ENCODE measurements at regions not wholly inside any gene's neighbourhood (a gene's known extent, or its start where the extent isn't known, plus 50 kb on each side); places are given as distances from the start of the nearest gene placed in this dataset.
"Not testable (repeated sequence)": the region's sequence is repeated elsewhere in the genome, so short reads cannot be mapped to it uniquely, and the experiment has no call there.

GRCh38 chr7:29635067-29636008 lies 71.7 kb downstream of the PRR15 start:
- not testable (repeated sequence) for H3K36me3 ChIP-seq (ENCODE audit: control insufficient read depth in 1 of 2, insufficient read depth in 2 of 2, low read length in 1 of 2); DNase-seq; ATAC-seq (ENCODE audit: low FRiP score); H3K4me1 ChIP-seq (ENCODE audit: control insufficient read depth in 1 of 2, insufficient read depth in 2 of 2, low read length in 2 of 2); H3K27ac ChIP-seq (ENCODE audit: low read depth in 1 of 2, low read length in 2 of 2); H3K27me3 ChIP-seq (ENCODE audit: control insufficient read depth in 1 of 2, insufficient read depth in 2 of 2, low read length in 1 of 2); H3K9me3 ChIP-seq (ENCODE audit: control insufficient read depth, low read length); H3K4me3 ChIP-seq (ENCODE audit: low read length in 2 of 2)
- intact Hi-C loops (cut with DNase I): loop anchor here (5.0 to 10.0 kb wide), 2 partner anchors 109 to 287 kb away; no protein-coding TSS in a partner anchor
- 6 to 11% methylated on average over 5 of the region's 5 CpGs for WGBS, 2 donors

- DNase-seq: no peak
- no peaks in the 10 kb centered on the region for H3K27me3 ChIP-seq (ENCODE audit: control insufficient read depth in 1 of 2, insufficient read depth in 2 of 2, low read length in 1 of 2)
- intact Hi-C loops (cut with DNase I): loop anchor here (5.0 to 10.0 kb wide), 2 partner anchors 109 to 286 kb away; no protein-coding TSS in a partner anchor
- no peaks in the 10 kb centered on the region for H3K9me3 ChIP-seq (ENCODE audit: control insufficient read depth, low read length)
- H3K4me1 ChIP-seq (ENCODE audit: control insufficient read depth in 1 of 2, insufficient read depth in 2 of 2, low read length in 2 of 2): no peaks in the 10 kb centered on the region
- 84 to 88% methylated on average over 1 of the region's 1 CpG for WGBS, 2 donors
- no peak overlapping the region for H3K4me3 ChIP-seq (ENCODE audit: low read length in 2 of 2)
- H3K27ac ChIP-seq (ENCODE audit: low read depth in 1 of 2, low read length in 2 of 2): no peak overlapping the region
- no peaks in the 10 kb centered on the region for H3K36me3 ChIP-seq (ENCODE audit: control insufficient read depth in 1 of 2, insufficient read depth in 2 of 2, low read length in 1 of 2)
- no peak for ATAC-seq (ENCODE audit: low FRiP score)
Measured at GRCh38 chr7:29636009-29636351, 72.3 kb downstream of the PRR15 start.

DNA sequence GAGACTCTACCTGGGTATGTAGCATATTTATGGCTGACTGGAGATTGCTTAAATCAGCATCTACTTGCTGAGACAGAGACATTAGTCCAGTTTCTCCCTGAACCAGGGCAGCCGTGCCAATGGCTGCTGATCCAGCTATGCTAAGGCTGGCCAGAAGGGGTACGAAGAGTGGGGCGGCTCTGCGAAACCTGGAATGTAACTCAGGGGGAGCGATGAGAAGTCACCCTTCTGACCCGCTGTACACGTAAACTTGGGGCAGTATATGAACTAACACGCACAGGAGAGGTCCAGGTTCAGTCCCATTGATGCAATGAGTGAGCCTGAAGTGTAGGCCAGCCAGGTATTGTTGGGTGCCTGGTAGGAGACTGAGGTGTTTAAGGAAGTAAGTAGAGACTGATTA lies 73.7 kb downstream of the PRR15 start:
- Histone ChIP-seq H3K36me3 (ENCODE audit: control insufficient read depth in 1 of 2, insufficient read depth in 2 of 2, low read length in 1 of 2) (no peaks in the 10 kb centered on the region), H3K27me3 (ENCODE audit: control insufficient read depth in 1 of 2, insufficient read depth in 2 of 2, low read length in 1 of 2) (no peaks in the 10 kb centered on the region), H3K4me3 (ENCODE audit: low read length in 2 of 2) (no peak overlapping the region), H3K27ac (ENCODE audit: low read depth in 1 of 2, low read length in 2 of 2) (no peak overlapping the region), H3K4me1 (ENCODE audit: control insufficient read depth in 1 of 2, insufficient read depth in 2 of 2, low read length in 2 of 2) (no peaks in the 10 kb centered on the region), H3K9me3 (ENCODE audit: control insufficient read depth, low read length) (no peaks in the 10 kb centered on the region)
- DNase-seq (no peak), ATAC-seq (ENCODE audit: low FRiP score) (no peak)
- intact Hi-C loops (cut with DNase I): loop anchor here (5.0 to 10.0 kb wide), 2 partner anchors 107 to 285 kb away; no protein-coding TSS in a partner anchor
- WGBS, 2 donors: 97 to 98% methylated on average over 8 of the region's 8 CpGs

GRCh38 chr7:29638841-29639240 lies 75.2 kb downstream of the PRR15 start:
- not testable (repeated sequence) for ATAC-seq (ENCODE audit: low FRiP score); H3K36me3 ChIP-seq (ENCODE audit: control insufficient read depth in 1 of 2, insufficient read depth in 2 of 2, low read length in 1 of 2); DNase-seq; H3K4me1 ChIP-seq (ENCODE audit: control insufficient read depth in 1 of 2, insufficient read depth in 2 of 2, low read length in 2 of 2); H3K9me3 ChIP-seq (ENCODE audit: control insufficient read depth, low read length); H3K27me3 ChIP-seq (ENCODE audit: control insufficient read depth in 1 of 2, insufficient read depth in 2 of 2, low read length in 1 of 2); H3K4me3 ChIP-seq (ENCODE audit: low read length in 2 of 2); H3K27ac ChIP-seq (ENCODE audit: low read depth in 1 of 2, low read length in 2 of 2)
- intact Hi-C loops (cut with DNase I): loop anchor here (5.0 to 10.0 kb wide), 2 partner anchors 106 to 283 kb away; no protein-coding TSS in a partner anchor
- WGBS, 2 donors: 95 to 97% methylated on average over 3 of the region's 3 CpGs

DNA sequence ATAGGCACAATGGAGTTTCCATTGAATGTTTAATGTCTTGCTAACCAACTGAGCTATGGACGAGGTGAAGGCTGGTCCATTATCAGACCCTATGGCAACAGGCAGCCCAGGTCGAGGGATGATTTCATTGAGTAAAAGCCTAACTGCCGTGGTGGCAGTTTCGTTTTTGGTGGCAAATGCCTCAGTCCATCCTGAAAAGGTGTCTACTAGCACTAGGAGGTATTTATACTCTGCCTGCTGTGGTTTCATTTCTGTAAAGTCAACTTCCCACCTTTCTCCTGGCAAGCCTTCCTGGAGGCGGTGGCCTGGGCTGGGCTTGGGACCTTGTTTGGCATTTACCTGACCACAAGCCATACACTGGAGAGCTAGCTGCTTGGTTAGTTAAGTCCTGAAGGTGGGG lies 75.8 kb downstream of the PRR15 start:
- DNase-seq (no peak), ATAC-seq (ENCODE audit: low FRiP score) (no peak)
- no peak overlapping the region for H3K27ac ChIP-seq (ENCODE audit: low read depth in 1 of 2, low read length in 2 of 2)
- H3K9me3 ChIP-seq (ENCODE audit: control insufficient read depth, low read length): no peaks in the 10 kb centered on the region
- H3K4me1 ChIP-seq (ENCODE audit: control insufficient read depth in 1 of 2, insufficient read depth in 2 of 2, low read length in 2 of 2): no peaks in the 10 kb centered on the region
- H3K4me3 ChIP-seq (ENCODE audit: low read length in 2 of 2): no peak overlapping the region
- no peaks in the 10 kb centered on the region for H3K27me3 ChIP-seq (ENCODE audit: control insufficient read depth in 1 of 2, insufficient read depth in 2 of 2, low read length in 1 of 2)
- WGBS, 2 donors: 96 to 97% methylated on average over 5 of the region's 5 CpGs
- intact Hi-C loops (cut with DNase I): loop anchor here (5.0 to 10.0 kb wide), 2 partner anchors 105 to 283 kb away; no protein-coding TSS in a partner anchor
- no peaks in the 10 kb centered on the region for H3K36me3 ChIP-seq (ENCODE audit: control insufficient read depth in 1 of 2, insufficient read depth in 2 of 2, low read length in 1 of 2)

DNA sequence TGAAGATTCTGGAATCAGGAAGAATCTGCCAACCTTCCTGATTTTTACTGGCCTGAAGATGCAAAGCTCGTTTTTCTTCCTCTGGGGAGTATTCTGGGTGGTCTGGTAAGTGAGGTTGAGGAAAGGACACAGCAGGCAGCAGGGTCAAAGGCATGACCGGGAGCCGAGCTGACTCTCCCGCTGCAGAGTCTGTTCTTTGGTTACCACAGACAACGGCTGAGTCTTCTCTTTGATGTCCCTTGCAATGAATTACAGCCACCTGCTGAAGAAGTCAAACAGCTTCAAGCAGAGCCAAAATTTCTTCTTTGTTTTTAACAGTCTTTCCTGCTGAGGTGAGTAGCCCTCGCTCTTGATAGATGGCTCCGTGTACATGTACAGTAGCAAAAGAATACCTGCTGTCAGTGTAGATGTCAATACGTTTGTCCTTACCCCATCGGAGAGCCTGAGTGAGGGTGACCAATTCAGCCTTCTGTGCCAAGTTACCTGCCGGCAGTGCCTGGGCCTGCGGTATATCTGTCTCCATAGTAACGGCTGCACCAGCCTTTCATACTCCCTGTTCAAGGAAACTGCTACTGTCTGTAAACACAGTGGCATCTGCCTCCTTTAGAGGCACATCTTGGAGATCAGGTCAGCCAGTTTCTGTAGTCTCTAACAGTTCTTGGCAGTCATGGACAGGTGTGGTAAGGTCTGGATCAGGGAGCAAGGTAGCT lies 76.4 kb downstream of the PRR15 start:
- 91 to 95% methylated on average over 12 of the region's 12 CpGs for WGBS, 2 donors
- Histone ChIP-seq H3K27ac (ENCODE audit: low read depth in 1 of 2, low read length in 2 of 2) (no peak overlapping the region), H3K4me3 (ENCODE audit: low read length in 2 of 2) (no peak overlapping the region), H3K4me1 (ENCODE audit: control insufficient read depth in 1 of 2, insufficient read depth in 2 of 2, low read length in 2 of 2) (no peaks in the 10 kb centered on the region), H3K36me3 (ENCODE audit: control insufficient read depth in 1 of 2, insufficient read depth in 2 of 2, low read length in 1 of 2) (no peaks in the 10 kb centered on the region), H3K27me3 (ENCODE audit: control insufficient read depth in 1 of 2, insufficient read depth in 2 of 2, low read length in 1 of 2) (no peaks in the 10 kb centered on the region), H3K9me3 (ENCODE audit: control insufficient read depth, low read length) (no peaks in the 10 kb centered on the region)
- DNase-seq (no peak), ATAC-seq (ENCODE audit: low FRiP score) (no peak)
- intact Hi-C loops (cut with DNase I): loop anchor here (5.0 to 10.0 kb wide), 3 partner anchors 105 to 285 kb away; no protein-coding TSS in a partner anchor

GRCh38 chr7:29641651-29642050 lies 78.0 kb downstream of the PRR15 start:
- Histone ChIP-seq H3K36me3 (ENCODE audit: control insufficient read depth in 1 of 2, insufficient read depth in 2 of 2, low read length in 1 of 2) (no peaks in the 10 kb centered on the region), H3K4me1 (ENCODE audit: control insufficient read depth in 1 of 2, insufficient read depth in 2 of 2, low read length in 2 of 2) (no peaks in the 10 kb centered on the region), H3K9me3 (ENCODE audit: control insufficient read depth, low read length) (no peaks in the 10 kb centered on the region), H3K4me3 (ENCODE audit: low read length in 2 of 2) (no peak overlapping the region), H3K27me3 (ENCODE audit: control insufficient read depth in 1 of 2, insufficient read depth in 2 of 2, low read length in 1 of 2) (no peaks in the 10 kb centered on the region), H3K27ac (ENCODE audit: low read depth in 1 of 2, low read length in 2 of 2) (no peak overlapping the region)
- intact Hi-C loops (cut with DNase I): loop anchor here in 1 of 2 donors (10.0 kb wide), 1 partner anchor 283 kb away; no protein-coding TSS in a partner anchor
- WGBS, 2 donors: 21 to 31% methylated on average over 5 of the region's 5 CpGs
- peak in 1 of 2 donors; percentile 49 for DNase-seq
- ATAC-seq (ENCODE audit: low FRiP score): peak; percentile 57

DNA sequence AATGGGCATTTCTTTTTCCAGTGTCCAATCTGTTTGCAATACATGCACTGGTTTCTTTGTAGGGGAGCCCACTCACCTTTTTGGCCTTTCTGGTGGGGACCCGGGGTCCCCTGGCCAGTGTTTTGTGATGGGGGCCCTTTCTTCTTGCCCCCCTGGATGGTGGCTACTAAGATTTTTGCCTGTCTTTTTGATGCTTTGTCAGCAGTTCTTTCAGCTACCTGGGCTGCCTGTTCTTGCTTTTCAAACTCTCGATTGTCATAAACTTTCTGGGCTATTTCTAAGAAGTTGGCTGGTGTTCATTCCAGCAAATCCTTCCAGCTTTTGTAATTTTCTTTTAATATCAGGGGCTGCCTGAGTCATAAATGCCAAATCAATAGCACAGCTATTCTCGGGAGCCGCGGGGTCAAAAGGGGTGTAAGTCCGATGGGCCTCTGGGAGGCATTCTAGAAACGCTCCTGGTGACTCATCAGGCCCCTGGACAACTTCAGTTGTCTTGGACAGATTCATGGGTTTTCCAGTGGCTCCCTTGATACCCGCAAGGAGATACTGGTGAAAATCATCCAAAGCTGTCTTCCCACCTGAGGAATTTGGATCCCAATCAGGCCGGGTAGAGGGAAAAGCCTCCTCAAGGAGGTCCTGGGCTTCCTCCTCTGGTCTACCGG lies 79.0 kb downstream of the PRR15 start:
- WGBS, 2 donors: 79 to 85% methylated on average over 10 of the region's 10 CpGs
- no peak overlapping the region for H3K4me3 ChIP-seq (ENCODE audit: low read length in 2 of 2)
- H3K27me3 ChIP-seq (ENCODE audit: control insufficient read depth in 1 of 2, insufficient read depth in 2 of 2, low read length in 1 of 2): no peaks in the 10 kb centered on the region
- DNase-seq: no peak
- no peaks in the 10 kb centered on the region for H3K36me3 ChIP-seq (ENCODE audit: control insufficient read depth in 1 of 2, insufficient read depth in 2 of 2, low read length in 1 of 2)
- no peak for ATAC-seq (ENCODE audit: low FRiP score)
- H3K4me1 ChIP-seq (ENCODE audit: control insufficient read depth in 1 of 2, insufficient read depth in 2 of 2, low read length in 2 of 2): no peaks in the 10 kb centered on the region
- H3K27ac ChIP-seq (ENCODE audit: low read depth in 1 of 2, low read length in 2 of 2): no peak overlapping the region
- intact Hi-C loops (cut with DNase I): loop anchor here in 1 of 2 donors (10.0 kb wide), 1 partner anchor 282 kb away; no protein-coding TSS in a partner anchor
- H3K9me3 ChIP-seq (ENCODE audit: control insufficient read depth, low read length): no peaks in the 10 kb centered on the region

Data from aorta (tissue), 5 donors.